Colonic mucosa (tissue), 4 donors: ENCODE measurements at regions not wholly inside any gene's neighbourhood (a gene's known extent, or its start where the extent isn't known, plus 50 kb on each side); places are given as distances from the start of the nearest gene placed in this dataset.

Experiments
- DNase-seq: peaks from one replicate; pipeline ENCODE4 v3.0.0-alpha.2; 2020
- H3K27ac ChIP-seq: fragments of 200-600 bp; one replicate; pipeline ENCODE4 v1.8.0; 2021
- H3K27me3 ChIP-seq: fragments of 200-600 bp; one replicate; pipeline ENCODE4 v1.8.0; 2021
- H3K36me3 ChIP-seq: fragments of 200-600 bp; one replicate; pipeline ENCODE4 v1.8.0; 2021
- H3K4me1 ChIP-seq: fragments of 200-600 bp; one replicate; pipeline ENCODE4 v1.8.0; 2021; ENCODE audit warnings: mild to moderate bottlenecking
- H3K4me3 ChIP-seq: fragments of 200-600 bp; one replicate; pipeline ENCODE4 v1.8.0; 2021
- H3K9ac ChIP-seq, 2 donors: one replicate each; pipeline ENCODE4 v1.7.0; 2013; ENCODE audit warnings: control low read depth in 2 of 2, low read depth in 2 of 2, low read length in 2 of 2
- H3K9me3 ChIP-seq: fragments of 200-600 bp; one replicate; pipeline ENCODE4 v1.8.0; 2021
- intact Hi-C: fragments of 100-400 bp; cut with DNase I; formaldehyde crosslinking; loops from one replicate; pipeline ENCODE4 v1.14.1; 2022
- TF ChIP-seq, protein P1 (sequence below): fragments of 200-600 bp; IDR thresholded peaks from one replicate; pipeline ENCODE4 v1.8.0; 2022; ENCODE audit warnings: antibody characterized with exemption, mild to moderate bottlenecking
- donor health status: healthy.
- donor health status: DM: no; HTN: no; CAD: no.
- donor health status: DM: no; HTN: no; CAD: no.

DNA sequence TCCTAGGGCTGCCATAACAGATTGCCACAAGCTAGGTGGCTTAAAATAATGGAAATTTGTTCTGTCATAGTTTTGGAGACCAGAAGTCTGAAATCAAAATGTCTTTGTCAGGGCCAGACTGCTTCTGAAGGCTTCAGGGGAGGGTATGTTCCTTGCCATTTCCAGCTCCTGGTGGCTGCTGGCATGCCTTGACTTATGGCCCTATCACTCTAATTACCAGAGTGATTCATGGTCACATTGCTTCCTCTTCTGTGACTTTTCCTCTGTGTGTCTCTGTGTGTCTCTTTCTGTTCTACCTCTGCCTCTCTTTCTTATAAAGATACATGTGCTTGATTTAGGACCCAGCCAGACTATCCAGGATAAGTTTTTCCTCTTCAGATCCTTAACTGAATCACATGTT is 635.2 kb upstream of the IMPG1 start:
- DNase-seq = no peak
- TF ChIP-seq, protein P1, sequence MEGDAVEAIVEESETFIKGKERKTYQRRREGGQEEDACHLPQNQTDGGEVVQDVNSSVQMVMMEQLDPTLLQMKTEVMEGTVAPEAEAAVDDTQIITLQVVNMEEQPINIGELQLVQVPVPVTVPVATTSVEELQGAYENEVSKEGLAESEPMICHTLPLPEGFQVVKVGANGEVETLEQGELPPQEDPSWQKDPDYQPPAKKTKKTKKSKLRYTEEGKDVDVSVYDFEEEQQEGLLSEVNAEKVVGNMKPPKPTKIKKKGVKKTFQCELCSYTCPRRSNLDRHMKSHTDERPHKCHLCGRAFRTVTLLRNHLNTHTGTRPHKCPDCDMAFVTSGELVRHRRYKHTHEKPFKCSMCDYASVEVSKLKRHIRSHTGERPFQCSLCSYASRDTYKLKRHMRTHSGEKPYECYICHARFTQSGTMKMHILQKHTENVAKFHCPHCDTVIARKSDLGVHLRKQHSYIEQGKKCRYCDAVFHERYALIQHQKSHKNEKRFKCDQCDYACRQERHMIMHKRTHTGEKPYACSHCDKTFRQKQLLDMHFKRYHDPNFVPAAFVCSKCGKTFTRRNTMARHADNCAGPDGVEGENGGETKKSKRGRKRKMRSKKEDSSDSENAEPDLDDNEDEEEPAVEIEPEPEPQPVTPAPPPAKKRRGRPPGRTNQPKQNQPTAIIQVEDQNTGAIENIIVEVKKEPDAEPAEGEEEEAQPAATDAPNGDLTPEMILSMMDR = no peak
- H3K36me3 ChIP-seq = no peaks in the 10 kb centered on the region
- intact Hi-C loops = loop anchor here (5.0 kb wide), 1 partner anchor 155 kb away; no protein-coding TSS in a partner anchor
- no peaks in the 10 kb centered on the region for H3K27me3 ChIP-seq
- no peak overlapping the region for H3K9ac ChIP-seq
- H3K9me3 ChIP-seq = no peaks in the 10 kb centered on the region
- no peak overlapping the region for H3K4me3 ChIP-seq
- H3K27ac ChIP-seq = no peak overlapping the region
- no peaks in the 10 kb centered on the region for H3K4me1 ChIP-seq

DNA sequence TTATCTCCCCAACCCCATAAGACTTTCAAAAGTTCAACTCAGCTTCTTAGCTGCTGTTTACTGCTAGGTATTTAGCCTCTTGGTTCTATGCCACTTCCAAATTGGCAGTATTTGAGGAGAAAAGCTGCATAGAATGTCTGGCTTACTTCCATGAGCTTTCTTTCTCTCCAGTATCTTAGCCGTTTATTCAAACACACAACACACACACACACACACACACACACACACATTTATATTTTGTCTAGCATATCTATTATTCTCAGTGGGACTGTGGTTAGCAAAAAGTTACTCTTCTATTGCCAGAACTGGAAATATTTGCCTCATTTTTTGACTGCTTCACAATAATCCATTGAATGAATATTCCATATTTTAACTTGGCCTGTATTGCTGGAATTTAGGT is 634.2 kb upstream of the IMPG1 start:
- Histone ChIP-seq H3K4me3 (no peak overlapping the region), H3K27ac (no peak overlapping the region), H3K36me3 (no peaks in the 10 kb centered on the region), H3K9me3 (no peaks in the 10 kb centered on the region), H3K9ac (no peak overlapping the region), H3K4me1 (no peaks in the 10 kb centered on the region), H3K27me3 (no peaks in the 10 kb centered on the region)
- DNase-seq = no peak
- intact Hi-C loops = loop anchor here (5.0 kb wide), 1 partner anchor 156 kb away; no protein-coding TSS in a partner anchor
- TF ChIP-seq, protein P1 = no peak

DNA sequence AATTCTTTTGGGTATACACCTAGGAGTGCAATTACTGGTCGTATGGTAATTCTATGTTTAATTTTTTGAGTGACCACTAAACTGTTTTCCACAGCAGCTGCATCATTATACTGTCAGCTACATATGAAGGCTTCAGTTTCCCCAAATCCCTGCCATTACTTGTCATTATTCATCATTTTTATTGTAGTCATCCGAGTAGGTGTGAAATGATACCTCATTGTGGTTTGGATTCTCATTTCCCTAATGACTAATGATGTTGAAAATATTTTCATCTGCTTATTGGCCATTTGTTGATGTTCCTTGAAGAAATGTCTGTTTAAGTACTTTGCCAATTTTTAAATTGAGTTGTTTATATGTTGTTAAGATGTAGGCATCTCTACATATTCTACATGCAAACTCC is 633.6 kb upstream of the IMPG1 start:
- H3K27ac ChIP-seq = no peak overlapping the region
- no peak overlapping the region for H3K4me3 ChIP-seq
- H3K4me1 ChIP-seq = no peaks in the 10 kb centered on the region
- intact Hi-C loops = loop anchor here (5.0 kb wide), 1 partner anchor 156 kb away; no protein-coding TSS in a partner anchor
- no peaks in the 10 kb centered on the region for H3K9me3 ChIP-seq
- no peak for DNase-seq
- H3K9ac ChIP-seq = no peak overlapping the region
- H3K27me3 ChIP-seq = no peaks in the 10 kb centered on the region
- TF ChIP-seq, protein P1 = no peak
- H3K36me3 ChIP-seq = no peaks in the 10 kb centered on the region

DNA sequence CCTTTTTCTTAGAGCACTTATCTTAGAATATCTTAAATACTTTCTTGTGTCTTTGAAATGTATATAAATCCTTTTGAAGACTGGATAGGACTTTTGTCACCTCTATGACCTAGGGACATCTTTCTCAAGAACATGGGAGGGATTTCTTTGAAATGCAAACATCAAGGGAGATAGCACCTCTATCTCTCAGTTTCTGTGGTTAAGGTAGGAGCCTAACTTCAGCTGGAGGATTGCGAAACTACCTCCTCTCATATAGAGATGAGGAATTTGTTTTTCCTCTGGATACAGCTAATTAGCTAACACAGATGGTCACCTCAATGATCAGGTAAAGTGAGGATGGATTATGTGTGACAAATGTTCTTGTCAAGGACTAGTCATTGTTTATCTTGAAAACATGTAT is 631.3 kb upstream of the IMPG1 start:
- DNase-seq = no peak
- H3K4me1 ChIP-seq = no peaks in the 10 kb centered on the region
- no peak overlapping the region for H3K9ac ChIP-seq
- no peak overlapping the region for H3K27ac ChIP-seq
- no peaks in the 10 kb centered on the region for H3K27me3 ChIP-seq
- no peaks in the 10 kb centered on the region for H3K36me3 ChIP-seq
- intact Hi-C loops = no loop called here
- TF ChIP-seq, protein P1 = no peak
- no peak overlapping the region for H3K4me3 ChIP-seq
- H3K9me3 ChIP-seq = no peaks in the 10 kb centered on the region

DNA sequence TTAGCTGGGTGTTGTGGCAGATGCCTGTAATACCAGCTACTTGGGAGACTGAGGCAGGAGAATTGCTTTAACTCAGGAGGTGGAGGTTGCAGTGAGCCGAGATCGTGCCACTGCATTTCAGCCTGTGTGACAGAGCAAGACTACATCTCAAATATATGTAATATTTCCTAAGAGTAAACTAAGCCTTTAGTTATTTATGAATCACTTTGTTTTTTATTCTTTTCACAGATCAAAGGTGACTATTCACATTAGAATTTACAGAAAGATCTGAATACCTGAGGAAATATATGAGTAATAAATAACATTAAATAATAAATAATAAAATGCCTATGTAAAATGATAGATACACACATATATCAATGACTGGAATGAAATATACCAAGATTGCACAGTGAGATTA is 630.8 kb upstream of the IMPG1 start:
- no peak overlapping the region for H3K4me3 ChIP-seq
- H3K27ac ChIP-seq = no peak overlapping the region
- TF ChIP-seq, protein P1 = no peak
- no peak overlapping the region for H3K9ac ChIP-seq
- no peaks in the 10 kb centered on the region for H3K36me3 ChIP-seq
- intact Hi-C loops = no loop called here
- H3K27me3 ChIP-seq = no peaks in the 10 kb centered on the region
- DNase-seq = no peak
- no peaks in the 10 kb centered on the region for H3K9me3 ChIP-seq
- H3K4me1 ChIP-seq = no peaks in the 10 kb centered on the region

DNA sequence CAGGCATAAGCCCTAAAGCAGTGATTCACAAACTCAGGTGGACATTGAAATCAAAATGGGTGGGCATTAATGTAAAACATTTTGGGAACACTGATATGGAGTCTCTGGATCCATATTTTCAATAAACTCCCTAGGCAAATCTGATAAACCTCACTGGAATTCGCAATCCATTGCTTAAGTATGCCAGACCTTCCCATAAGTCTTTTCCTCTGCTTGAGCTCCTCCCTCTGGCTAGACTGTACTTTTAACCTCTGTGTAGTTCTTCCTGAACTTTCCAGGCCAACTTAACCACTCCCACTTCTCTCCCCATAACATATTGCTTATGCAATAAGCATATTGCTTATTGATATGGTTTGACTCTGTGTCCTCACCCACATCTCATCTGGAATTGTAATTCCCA is 629.7 kb upstream of the IMPG1 start:
- no peak for DNase-seq
- Histone ChIP-seq H3K9ac (no peak overlapping the region), H3K9me3 (no peaks in the 10 kb centered on the region), H3K4me3 (no peak overlapping the region), H3K4me1 (no peaks in the 10 kb centered on the region), H3K27me3 (no peaks in the 10 kb centered on the region), H3K36me3 (no peaks in the 10 kb centered on the region), H3K27ac (no peak overlapping the region)
- TF ChIP-seq, protein P1 = no peak
- intact Hi-C loops = no loop called here
